ENCODE measurements at regions not wholly inside any gene's neighbourhood (a gene's known extent, or its start where the extent isn't known, plus 50 kb on each side); places are given as distances from the start of the nearest gene placed in this dataset.
A peak's percentile ranks its signal among the peaks of the same experiment; 100 is the strongest.

- DNase-seq (ENCODE audit: low spot score) = no peak
Observed at GRCh38 chr14:42370056-42370455, 763.4 kb downstream of the LRFN5 start.

- DNase-seq (ENCODE audit: low spot score) = no peak
Observed at GRCh38 chr14:42368234-42368633, 761.6 kb downstream of the LRFN5 start.

- DNase-seq (ENCODE audit: low spot score) = no peak
Observed at GRCh38 chr14:42353315-42353714, 746.6 kb downstream of the LRFN5 start.

- no peak for DNase-seq (ENCODE audit: low spot score)
Observed at GRCh38 chr14:42335918-42336317, 729.2 kb downstream of the LRFN5 start.

- no peak for DNase-seq (ENCODE audit: low spot score)
Observed at GRCh38 chr14:42334931-42335330, 728.3 kb downstream of the LRFN5 start.

DNA sequence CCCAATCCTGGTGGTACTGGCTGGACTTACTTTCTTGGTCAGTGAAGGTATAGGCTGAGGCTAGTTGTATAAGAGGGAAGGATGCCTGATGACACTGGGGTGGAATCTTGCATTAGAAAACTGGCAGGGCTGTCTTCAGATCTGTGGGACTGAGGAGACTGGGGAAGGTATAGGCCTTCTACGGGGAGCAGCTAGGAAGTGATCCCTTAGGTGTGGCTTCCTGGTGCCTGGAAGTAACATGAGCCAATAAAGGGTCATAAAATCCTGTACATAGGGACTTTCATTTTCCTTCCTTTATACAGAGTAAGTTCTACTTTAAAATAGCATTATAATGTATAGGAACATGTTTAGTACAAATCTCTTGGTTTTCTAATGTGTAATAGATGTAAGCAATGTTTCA lies 716.8 kb downstream of the LRFN5 start:
- no peak for DNase-seq (ENCODE audit: low spot score)

DNA sequence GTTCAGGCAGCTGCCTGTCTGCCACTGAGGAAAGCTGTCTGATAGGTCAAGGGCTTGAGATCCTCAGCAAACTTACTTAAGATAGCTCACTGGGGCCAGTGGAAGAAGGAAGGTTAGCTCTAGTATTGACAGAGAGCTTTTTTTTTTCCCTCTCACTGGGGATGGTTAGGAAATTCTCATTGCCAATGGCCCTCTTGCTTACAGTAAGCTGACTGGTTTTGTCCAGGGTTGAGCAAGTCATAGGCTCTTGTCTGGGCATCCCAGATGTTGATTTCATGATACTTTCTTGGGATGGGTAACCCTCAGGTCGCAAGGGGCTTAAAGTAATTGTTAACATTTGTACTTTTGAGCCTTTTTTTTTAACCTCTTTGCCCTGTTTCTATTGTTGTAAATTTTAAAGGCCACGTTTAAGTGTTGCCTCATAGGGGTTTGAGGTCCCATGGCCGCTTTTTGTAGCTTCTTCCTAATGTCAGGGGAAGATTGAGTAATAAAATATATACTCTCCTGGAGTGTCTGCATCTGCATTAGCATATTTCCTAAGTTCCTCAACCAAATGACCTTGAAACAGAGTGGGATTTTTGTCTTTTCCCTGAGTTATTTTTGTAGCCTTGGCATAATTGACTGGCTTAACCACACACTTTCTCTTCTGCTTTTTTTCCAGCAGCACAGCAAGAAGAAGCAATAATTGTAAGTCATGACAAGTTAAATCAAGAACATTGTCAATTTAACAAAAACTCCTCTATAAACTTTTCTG lies 716.0 kb downstream of the LRFN5 start:
- DNase-seq (ENCODE audit: low spot score) = no peak

DNA sequence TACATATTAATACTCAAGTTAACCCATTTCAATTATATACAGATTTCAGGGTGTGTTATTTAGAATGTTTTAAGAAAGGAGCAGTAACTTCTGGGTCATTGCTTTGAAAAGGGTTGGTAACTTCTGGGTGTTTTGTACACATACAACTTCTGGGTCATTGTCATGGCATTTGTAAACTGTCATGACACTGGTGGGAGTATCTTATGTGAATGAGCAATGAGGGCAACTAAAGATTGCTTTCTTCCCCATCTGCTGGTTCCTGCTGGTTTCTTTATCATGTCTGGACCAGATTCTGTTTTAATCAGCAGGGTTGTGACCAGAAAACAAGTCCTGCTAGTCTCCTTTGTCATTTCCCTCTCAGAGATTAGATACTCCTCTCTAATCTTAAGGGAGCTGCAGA lies 713.3 kb downstream of the LRFN5 start:
- DNase-seq (ENCODE audit: low spot score) = no peak

GRCh38 chr14:42316693-42317092 lies 710.0 kb downstream of the LRFN5 start:
- no peak for DNase-seq (ENCODE audit: low spot score)

DNA sequence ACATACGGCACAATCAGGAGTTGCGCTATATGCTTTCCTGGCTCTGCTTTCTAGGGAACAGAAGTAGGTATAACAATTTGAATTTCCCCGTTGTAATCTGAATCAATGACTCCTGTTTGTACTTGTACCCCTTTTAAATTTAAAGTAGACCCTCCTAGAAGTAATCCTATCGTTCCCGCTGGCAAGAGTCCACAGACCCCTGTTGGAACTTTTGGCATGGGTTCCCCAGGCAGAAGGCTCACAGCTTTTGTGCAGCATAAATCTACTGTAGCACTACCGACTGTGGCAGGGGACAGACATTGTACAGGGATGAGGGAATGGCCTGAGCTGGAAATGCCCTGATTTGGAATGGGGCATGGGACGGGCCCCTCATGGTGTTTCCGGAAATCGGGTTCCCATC lies 705.2 kb downstream of the LRFN5 start:
- no peak for DNase-seq (ENCODE audit: low spot score)

DNA sequence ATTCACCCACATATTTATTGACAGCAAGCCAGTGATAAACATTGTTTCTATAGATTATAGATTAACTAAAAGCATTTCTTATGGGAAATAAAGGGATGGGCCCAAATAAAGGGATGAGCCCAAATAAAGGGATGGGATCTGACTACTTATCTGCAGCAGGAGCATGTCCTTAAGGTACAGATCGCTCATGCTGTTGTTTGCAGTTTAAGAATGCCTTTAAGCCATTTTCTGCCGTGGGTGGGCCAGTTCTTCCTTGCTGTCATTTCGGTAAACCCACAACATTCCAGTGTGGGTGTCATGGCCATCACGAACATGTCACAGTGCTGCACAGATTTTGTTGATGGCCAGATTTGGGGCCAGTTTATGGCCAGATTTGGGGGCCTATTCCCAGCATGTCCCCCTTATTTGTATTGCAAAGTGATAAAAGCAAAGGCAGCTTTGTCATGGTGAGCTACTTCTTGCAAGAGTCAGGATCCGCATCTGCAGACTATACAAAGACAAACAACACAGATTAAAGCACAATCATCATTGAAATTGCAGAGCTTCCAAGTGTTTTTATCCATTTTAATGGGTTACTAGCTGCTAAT lies 700.7 kb downstream of the LRFN5 start:
- no peak for DNase-seq (ENCODE audit: low spot score)

DNA sequence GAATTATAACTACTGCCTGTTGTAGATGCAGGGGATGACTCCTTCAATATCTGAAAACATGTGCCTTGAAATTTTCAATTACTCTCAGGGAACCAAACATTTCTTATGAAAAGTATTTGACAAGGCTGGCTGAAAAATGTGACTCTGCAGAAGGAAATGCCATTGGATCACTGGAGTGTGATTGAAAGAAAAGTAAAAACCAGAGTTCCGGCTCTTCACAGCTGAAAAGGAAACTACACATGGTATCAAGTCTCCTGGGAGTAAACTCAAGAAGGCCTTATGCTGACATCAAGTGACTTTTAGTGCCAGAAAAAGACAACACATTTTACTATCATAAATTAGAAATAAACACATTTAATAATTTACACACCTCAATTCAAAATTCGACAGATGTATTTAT lies 693.0 kb downstream of the LRFN5 start:
- DNase-seq (ENCODE audit: low spot score) = peak; percentile 82

- no peak for DNase-seq (ENCODE audit: low spot score)
Observed at GRCh38 chr14:42293180-42293579, 686.5 kb downstream of the LRFN5 start.

GRCh38 chr14:42277840-42278239 lies 671.2 kb downstream of the LRFN5 start:
- DNase-seq (ENCODE audit: low spot score) = no peak

DNA sequence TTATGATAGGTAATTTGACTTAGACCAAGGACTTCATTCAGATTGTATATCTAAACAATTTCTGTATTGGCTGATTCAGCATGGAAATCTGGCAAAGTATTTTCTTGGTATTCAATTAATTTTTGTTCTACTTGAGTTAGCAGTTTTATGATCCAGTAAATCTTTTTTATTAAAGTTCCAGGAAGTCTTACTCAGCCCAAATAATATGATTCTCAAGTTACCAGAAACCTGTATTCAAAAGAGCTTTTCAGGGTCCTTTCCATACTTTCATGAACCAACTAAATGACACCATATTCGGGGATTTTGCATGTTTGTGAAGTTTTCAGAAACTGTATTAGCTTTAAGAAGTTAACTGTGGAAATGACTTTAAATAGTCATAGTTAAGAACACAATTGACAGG lies 662.6 kb downstream of the LRFN5 start:
- DNase-seq (ENCODE audit: low spot score) = no peak

- DNase-seq (ENCODE audit: low spot score) = no peak
Observed at GRCh38 chr14:42248131-42248530, 641.5 kb downstream of the LRFN5 start.

- DNase-seq (ENCODE audit: low spot score) = no peak
Observed at GRCh38 chr14:42241101-42241500, 634.4 kb downstream of the LRFN5 start.

GRCh38 chr14:42229976-42230375 lies 623.3 kb downstream of the LRFN5 start:
- DNase-seq (ENCODE audit: low spot score) = peak; percentile 60

DNA sequence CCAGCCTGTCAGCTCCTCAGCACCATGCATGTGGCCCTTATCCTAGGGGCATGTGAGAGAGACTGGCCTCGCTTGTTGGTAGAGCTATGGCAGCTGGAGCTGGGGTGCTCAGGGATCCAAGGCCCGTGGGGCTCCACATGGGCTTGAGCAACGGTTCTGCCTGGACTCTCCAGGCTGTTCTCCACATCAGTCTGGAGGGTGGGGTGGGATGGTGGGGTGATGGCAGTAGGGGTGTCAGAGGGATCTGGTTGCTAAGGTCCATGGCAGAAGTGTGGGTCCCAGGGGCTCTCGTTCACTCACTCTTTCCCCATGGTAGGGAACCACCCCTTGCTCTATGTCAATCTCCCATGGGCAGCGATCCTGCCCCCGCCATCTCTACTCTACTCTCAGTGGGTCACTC lies 622.6 kb downstream of the LRFN5 start:
- DNase-seq (ENCODE audit: low spot score) = no peak

DNA sequence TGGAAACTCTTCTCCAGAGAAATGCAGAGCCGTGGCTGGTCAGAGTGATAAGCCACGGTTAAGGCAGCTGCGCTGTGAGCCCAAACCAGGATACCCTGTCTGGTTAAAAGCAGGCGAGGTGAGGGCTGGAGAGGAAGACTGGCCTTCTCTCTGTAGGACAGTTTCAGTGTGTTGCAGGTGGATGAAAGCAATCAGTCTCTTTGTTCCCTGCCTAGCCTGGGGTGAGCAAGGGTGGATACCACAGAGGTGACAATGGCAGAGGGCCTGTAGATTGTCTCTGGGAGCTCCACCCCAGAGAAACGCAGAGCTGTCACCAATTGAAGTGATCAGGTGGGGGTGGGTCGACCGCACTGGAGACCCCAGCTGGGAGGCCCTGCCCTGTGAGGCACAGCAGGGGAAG lies 621.9 kb downstream of the LRFN5 start:
- no peak for DNase-seq (ENCODE audit: low spot score)

DNA sequence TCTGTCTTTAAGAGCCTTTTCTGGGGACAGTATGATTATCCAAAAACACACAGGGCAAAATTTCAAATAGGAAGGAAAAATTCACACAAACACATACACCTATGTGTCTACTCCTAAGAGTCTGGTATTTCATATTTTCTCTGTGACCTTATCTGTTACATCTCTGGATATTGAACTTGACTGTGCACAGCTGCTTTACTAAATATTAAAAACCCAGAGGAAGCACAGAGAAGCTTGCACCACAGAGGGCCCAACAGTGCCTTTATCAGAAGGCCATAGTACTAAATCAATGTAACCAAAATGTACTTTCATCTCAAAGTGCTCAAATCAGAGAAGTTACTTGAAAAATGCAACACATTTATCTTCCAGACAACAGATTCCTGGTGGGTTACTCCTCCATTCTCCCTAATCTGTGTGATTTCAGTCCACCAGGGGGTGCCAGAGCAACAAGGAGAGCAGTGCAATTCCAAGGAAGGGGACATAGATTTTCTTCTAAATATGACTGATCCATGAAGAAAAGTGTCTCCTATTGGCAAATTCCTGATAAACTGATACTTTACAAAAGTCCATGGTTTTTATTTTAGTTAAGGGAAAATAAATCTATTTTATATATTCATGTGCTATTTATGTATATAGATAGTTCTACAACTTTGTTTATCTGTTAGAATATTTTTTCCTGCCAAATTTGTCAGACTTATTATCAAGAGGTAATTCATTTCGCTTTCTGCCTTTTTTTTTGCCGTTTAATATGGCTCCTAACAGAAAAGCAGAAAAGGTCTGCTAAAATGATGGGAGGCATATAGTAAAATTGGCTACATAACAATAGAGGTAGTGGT lies 617.6 kb downstream of the LRFN5 start:
- peak; percentile 66 for DNase-seq (ENCODE audit: low spot score)

GRCh38 chr14:42222924-42223471 lies 616.3 kb downstream of the LRFN5 start:
- DNase-seq (ENCODE audit: low spot score) = peak; percentile 65

DNA sequence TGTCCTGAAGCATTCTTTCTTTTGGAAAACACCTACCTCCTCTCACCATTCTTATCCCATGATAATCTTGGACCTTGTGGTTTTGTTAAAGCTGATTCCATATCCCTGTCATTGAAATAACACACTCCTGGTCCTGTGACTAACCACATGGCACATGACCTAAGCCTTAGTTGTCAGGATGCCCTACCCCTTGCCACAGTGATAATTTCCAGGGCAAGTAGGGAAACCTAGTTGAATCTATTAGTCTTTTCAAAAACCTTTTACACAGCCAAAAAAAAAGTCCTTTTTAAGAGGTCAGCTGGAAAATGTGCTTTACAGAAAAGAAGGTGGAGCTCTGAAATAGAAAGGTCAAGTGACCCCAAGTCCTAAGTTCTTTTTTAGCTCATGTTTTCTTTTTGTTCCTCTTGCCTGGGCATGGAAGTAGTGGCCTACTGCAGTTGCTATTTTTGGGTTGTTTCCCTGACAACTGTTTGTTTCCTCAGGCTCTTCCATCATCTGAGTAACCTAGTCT lies 608.4 kb downstream of the LRFN5 start:
- DNase-seq (ENCODE audit: low spot score) = peak; percentile 97

Data from kidney tubule cell (primary cell).